GM12873 (cell line): ENCODE measurements at regions not wholly inside any gene's neighbourhood (a gene's known extent, or its start where the extent isn't known, plus 50 kb on each side); places are given as distances from the start of the nearest gene placed in this dataset.

Source experiments
- TF ChIP-seq, protein P1 (sequence below): IDR thresholded peaks from 2 replicates; pipeline ENCODE4 v1.5.1; 2012; ENCODE audit warnings: low read depth, mild to moderate bottlenecking, moderate library complexity, low read length, control low read depth; ENCODE audit not compliant: insufficient read depth; ENCODE audit errors: missing control alignments

- TF ChIP-seq, protein P1, sequence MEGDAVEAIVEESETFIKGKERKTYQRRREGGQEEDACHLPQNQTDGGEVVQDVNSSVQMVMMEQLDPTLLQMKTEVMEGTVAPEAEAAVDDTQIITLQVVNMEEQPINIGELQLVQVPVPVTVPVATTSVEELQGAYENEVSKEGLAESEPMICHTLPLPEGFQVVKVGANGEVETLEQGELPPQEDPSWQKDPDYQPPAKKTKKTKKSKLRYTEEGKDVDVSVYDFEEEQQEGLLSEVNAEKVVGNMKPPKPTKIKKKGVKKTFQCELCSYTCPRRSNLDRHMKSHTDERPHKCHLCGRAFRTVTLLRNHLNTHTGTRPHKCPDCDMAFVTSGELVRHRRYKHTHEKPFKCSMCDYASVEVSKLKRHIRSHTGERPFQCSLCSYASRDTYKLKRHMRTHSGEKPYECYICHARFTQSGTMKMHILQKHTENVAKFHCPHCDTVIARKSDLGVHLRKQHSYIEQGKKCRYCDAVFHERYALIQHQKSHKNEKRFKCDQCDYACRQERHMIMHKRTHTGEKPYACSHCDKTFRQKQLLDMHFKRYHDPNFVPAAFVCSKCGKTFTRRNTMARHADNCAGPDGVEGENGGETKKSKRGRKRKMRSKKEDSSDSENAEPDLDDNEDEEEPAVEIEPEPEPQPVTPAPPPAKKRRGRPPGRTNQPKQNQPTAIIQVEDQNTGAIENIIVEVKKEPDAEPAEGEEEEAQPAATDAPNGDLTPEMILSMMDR, result no peak
These were observed 277.1 kb downstream of the SOX11 start for GRCh38 chr2:5969303-5969702.

- TF ChIP-seq, protein P1, result no peak
These were observed 278.2 kb downstream of the SOX11 start for GRCh38 chr2:5970347-5970746.

DNA sequence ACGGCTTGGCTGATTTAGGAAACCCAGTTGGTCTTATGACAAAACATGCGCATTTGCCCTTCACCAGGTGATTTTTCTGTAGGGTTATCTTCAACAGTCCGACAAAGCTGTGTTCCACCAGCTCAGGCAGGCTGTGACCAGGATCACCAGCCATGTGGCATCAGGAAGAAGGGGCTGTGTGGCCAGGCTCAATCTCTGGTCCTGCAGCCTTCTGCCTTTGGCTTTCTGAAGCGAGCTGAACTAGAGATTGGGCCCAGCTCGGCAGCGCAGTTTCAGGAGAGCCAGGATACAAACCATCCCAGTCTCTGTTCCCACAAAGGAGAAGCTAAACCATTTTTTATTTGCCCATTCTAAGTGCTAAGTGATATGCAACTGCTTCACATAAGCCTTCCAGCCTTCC, 282.3 kb downstream of the SOX11 start:
- TF ChIP-seq, protein P1, result no peak

DNA sequence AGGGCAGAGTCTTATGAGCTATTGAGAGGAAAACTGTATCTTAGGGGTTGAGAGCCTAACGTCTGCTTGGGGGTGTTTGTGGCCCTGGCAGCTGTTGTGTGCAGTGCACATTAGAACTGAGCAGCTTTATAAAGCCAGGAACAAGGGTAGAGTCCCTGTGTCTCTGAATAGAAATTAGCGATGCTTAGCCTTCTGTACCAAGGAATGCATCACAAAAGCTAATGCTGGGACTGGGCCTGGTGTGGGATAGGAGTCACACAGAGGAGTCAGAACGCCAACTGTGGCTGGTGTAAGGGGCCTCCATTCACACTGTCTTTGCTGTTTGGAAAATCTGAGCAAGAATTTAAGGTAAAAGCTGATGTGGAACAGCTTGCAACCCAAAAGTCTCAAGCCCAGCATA, 283.2 kb downstream of the SOX11 start:
- TF ChIP-seq, protein P1, result no peak

- TF ChIP-seq, protein P1, result no peak
These were observed 284.4 kb downstream of the SOX11 start for GRCh38 chr2:5976531-5977065.

DNA sequence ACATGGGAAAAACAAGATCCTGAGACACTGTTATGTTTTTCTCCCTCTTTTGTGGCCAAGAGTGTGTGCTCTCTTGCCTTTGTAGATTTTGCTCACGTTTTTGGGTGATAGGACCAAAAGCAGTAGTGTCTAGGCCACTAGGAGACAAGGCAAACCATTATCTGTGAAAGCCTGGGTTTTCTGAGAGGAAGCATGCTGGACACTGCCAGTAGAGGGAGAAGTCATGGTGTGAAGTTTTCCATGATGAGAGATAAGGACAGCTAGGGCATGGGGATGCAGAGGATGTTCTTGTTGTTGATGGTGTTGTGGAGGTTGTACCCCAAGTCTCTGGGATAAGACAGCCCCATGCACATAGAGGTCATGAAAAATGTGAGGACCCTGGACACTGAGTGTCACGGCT, 285.3 kb downstream of the SOX11 start:
- TF ChIP-seq, protein P1, result peak; percentile 4

DNA sequence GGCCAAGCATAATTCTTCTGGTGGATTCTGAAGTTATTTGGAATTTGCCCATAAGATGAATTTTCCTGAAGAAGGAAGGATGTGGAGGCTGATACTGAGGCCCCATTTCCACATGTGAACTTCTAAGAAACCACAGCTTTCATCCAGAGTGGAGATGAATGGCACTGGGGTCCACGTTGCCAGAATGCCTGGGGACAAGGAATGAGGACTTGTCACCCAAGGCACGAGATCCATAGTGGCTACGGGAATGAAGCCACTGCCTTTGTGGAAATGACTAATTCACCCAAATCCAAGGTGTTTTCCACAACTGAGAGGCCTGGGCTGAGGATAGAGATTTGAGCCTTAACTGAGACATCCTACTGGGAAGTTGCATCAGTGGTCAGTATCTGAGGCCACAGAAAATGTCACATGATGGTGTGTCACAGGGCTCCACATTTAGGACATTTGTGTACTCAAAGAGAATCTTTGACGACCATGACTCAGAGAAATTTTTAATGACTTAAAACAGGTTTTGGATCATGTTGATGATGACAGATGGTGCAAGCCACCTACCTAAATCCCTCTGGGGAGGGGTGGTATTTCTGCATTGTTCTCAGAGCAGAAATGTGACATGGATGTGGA, 286.1 kb downstream of the SOX11 start:
- TF ChIP-seq, protein P1, result no peak
